H1 (cell line): ENCODE measurements at regions not wholly inside any gene's neighbourhood (a gene's known extent, or its start where the extent isn't known, plus 50 kb on each side); places are given as distances from the start of the nearest gene placed in this dataset.

Experiments
- FOSL1 ChIP-seq: IDR thresholded peaks from 2 replicates; pipeline ENCODE4 v1.6.1; 2011; ENCODE audit warnings: mild to moderate bottlenecking, low read depth, low read length, moderate library complexity; ENCODE audit not compliant: insufficient read depth
- HDAC6 ChIP-seq: IDR thresholded peaks from one replicate; pipeline ENCODE4 v1.7.1; 2012; ENCODE audit warnings: low read depth, mild to moderate bottlenecking, inconsistent platforms, low read length, moderate library complexity
- MAFK ChIP-seq: IDR thresholded peaks from 2 replicates; pipeline ENCODE4 v1.6.1; 2012; ENCODE audit warnings: low read depth, mild to moderate bottlenecking, improper control_type of control experiment, low read length
- RAD21 ChIP-seq, 2 experiments: IDR thresholded peaks in 1 of 2; conservative IDR thresholded peaks in 1 of 2; 2 replicates each; pipeline ENCODE4 v1.6.1; 2011; ENCODE audit warnings: low read depth in 2 of 2, low read length in 2 of 2, improper control_type of control experiment in 1 of 2, inconsistent platforms in 1 of 2, mild to moderate bottlenecking in 1 of 2, moderate library complexity in 1 of 2
- RFX5 ChIP-seq: IDR thresholded peaks from 2 replicates; pipeline ENCODE4 v1.6.1; 2011; ENCODE audit warnings: low read depth, low read length, improper control_type of control experiment, borderline replicate concordance
- RNF2 ChIP-seq: fragments of 200-900, 300-1000 bp; sonication (generic); IDR thresholded peaks from 2 replicates; pipeline ENCODE4 v1.7.1; 2016; ENCODE audit warnings: borderline replicate concordance, low read depth, mild to moderate bottlenecking, antibody characterized with exemption, low read length; ENCODE audit not compliant: poor library complexity, severe bottlenecking; ENCODE audit errors: missing control alignments
- TCF12 ChIP-seq: IDR thresholded peaks from 2 replicates; pipeline ENCODE4 v1.6.1; 2011; ENCODE audit warnings: low read depth, mild to moderate bottlenecking, low read length

GRCh38 chr2:145029873-145030272 lies 510.0 kb upstream of the ZEB2 start (continued):
- TF ChIP-seq MAFK (no peak), RFX5 (no peak), TCF12 (no peak), HDAC6 (no peak), RNF2 (no peak), RAD21 (IDR thresholded peaks at IDR 0.05 in 1 of 2, conservative IDR thresholded peaks at IDR 0.05 in 1 of 2; ENCODE audit: low read depth in 2 of 2, low read length in 2 of 2) (no peak), FOSL1 (no peak)
- TF ChIP-seq, all 59 proteins: peak for 0
